Skeletal muscle cell (primary cell): ENCODE measurements at regions not wholly inside any gene's neighbourhood (a gene's known extent, or its start where the extent isn't known, plus 50 kb on each side); places are given as distances from the start of the nearest gene placed in this dataset.

Source experiments
- DNase-seq: peaks from one replicate; pipeline ENCODE4 v3.0.0-alpha.2; 2010; ENCODE audit warnings: low read depth
- H3K4me3 ChIP-seq: 2 replicates; pipeline ENCODE4 v1.5.1; 2011; ENCODE audit warnings: low read depth, mild to moderate bottlenecking, control low read depth, low read length, moderate library complexity

DNA sequence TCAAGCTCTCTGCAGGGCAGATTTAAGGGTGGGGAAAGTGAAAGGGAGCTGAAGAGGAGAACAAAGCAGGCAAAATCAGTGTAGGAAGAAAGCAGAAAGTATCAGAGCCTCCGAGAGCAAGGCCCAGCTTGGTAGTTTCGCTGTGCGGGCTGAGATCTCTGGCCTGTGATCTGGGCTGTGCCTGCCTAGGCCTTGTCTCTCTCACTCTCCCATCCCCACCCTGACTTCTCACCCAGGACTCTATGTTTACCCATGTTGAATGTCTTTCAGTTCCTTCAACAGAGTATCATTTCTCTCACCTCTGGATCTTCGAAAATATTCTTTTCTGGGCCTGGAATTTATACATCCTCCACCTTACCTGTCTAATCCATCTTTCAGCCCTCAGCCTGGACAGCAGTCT lies 391.3 kb downstream of the FOXO1 start:
- no peak for DNase-seq
- no peak overlapping the region for H3K4me3 ChIP-seq

DNA sequence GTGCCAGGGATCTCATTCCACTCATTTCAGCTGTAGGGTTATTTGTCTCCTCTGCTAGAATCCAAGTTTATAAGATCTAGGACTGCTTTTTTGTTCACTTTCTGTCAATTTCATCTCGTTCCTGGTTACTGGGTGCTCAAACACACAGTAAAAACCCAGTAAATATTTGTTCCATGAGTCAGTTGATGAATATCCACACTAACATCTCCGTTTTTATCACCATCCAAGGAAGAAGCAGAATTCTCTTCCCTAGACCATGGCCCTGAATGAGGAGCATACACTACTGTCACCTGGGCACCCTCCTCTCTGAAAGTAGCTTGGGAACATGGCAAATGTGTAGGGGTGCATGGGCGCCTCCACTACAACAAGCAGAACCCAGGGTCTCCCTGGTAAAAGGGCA lies 390.8 kb downstream of the FOXO1 start:
- no peak for DNase-seq
- H3K4me3 ChIP-seq = no peak overlapping the region

DNA sequence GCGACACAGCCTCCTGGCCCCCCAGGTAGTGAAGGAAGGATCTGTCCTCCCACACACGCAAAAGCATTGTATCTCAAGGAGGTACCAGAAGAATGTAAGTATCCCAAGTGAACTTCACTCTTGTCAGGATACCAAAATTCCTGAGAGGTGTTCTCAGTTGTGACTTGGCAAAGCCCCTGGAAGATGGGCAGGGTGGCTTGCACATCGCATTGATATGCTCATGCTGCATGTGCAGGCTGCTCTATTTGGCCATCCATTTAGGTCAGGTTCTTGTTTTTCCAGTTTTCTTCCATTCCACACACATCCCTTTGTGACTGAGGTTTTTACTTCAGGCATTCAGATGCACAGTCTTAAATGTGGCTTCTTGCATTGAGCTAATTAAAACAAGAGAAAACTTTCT lies 382.8 kb downstream of the FOXO1 start:
- H3K4me3 ChIP-seq = no peak overlapping the region
- no peak for DNase-seq

DNA sequence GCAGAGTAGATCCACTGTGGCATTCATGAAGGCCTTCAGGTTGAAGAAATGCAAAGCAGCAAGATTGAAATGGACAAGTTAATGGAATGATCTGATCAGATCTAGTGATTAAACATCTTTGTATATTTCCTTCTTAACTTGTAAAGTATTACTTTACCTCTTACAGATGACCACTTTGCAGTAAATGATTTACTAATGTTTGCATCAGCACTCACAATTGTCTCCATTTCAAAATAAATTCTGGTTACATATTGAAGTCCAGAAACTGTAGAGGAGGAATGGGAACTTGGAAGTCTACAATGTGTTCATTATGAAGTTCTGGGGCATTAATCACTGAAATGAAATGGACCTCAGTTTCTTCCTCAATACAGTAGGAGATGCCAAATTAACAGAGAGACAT lies 380.8 kb downstream of the FOXO1 start:
- no peak overlapping the region for H3K4me3 ChIP-seq

DNA sequence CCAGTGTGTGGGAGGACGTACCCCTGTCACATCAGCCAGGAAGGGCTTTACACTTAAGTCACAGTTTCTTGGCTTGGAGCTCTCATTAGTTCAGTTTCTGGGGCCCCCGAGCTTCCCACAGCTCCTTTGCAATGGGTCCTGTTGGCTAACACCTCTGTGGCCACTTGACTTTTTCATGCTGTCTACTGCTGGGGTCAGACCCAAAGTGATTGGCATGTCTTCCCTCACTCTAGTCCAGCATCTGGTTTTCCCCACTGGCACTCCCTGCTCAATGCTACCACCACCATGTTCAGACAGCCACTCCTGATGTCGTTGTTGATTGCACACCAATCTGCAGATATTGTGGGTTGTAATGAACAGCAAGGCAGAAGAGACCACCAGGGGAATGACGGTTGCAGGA lies 379.0 kb downstream of the FOXO1 start:
- no peak for DNase-seq
- H3K4me3 ChIP-seq = no peak overlapping the region

More for the DNA sequence above, 380.8 kb downstream of the FOXO1 start:
- no peak for DNase-seq

DNA sequence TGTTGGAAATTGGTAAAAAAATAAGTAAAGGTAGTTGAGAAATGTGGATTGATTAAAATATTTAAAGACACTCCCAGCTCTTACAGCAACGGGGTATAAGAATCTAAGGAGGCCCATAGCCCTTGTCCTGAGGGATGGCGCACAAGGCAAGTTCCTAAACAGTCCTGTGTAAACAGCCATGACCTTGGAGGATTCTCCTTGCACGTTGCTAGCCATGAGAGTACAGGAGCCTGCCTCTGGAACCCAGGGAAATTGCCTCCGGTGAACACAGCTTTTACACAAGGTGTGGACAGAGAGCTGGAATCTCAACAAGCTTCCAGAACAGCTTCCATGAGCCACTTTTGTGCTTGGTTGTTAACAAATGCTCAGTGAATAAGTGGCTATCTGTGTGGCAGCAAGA lies 378.2 kb downstream of the FOXO1 start:
- no peak overlapping the region for H3K4me3 ChIP-seq
- no peak for DNase-seq

DNA sequence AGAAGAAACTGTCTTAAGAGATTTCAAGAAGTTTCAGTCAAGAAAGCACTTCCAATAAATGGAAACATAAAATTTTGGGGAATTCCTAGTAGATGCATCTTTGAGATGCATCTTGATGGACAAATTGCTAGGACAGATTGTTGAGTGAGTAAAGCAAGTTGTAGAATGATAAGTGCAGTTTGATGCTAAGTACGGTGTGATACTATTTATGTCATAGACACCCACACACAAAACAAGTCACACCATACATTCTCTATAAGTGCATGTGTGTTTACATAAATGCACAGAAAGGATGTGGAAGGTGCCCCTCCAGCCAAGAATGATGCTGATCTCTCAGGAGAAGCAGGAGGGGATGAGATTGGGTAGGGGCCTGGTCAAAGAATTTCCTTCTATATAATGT lies 375.7 kb downstream of the FOXO1 start:
- DNase-seq = no peak
- no peak overlapping the region for H3K4me3 ChIP-seq

DNA sequence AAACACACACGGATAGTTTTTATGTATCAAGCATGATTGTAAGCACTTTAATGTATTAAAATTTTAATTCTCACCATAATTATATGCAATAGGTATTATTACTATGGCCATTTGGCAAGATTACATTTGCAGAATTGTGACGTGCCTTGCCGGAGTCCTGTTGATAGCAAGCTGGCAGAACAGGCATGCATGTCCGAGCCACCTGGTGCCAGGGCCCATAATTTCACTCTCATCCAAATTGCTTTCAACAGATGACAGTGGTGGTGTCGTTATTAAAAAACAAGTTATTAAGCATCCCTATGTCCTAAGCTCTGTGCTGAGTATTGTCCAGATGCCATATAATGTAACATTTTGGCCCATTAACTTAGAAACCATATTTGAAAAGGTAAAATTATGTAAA lies 374.3 kb downstream of the FOXO1 start:
- no peak for DNase-seq
- H3K4me3 ChIP-seq = no peak overlapping the region

DNA sequence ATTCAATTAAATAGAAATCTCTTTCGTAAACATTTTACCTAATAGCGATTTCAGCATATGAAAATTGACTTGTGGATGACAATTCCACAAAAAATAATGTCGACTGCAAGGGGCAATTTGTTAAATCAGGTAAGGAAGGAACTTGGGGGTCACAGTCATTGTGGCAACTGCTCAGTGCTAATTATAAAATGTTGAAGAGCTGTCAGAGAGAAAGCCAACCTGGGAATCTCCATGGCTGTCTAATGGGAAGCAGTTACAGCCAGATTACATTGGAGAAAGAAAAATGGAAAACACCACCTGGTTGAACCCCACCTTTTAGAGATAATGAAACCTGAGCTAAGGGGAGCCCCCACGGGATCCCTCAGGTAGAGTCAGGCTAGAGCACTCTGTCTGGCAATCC lies 373.9 kb downstream of the FOXO1 start:
- H3K4me3 ChIP-seq = no peak overlapping the region
- DNase-seq = no peak

DNA sequence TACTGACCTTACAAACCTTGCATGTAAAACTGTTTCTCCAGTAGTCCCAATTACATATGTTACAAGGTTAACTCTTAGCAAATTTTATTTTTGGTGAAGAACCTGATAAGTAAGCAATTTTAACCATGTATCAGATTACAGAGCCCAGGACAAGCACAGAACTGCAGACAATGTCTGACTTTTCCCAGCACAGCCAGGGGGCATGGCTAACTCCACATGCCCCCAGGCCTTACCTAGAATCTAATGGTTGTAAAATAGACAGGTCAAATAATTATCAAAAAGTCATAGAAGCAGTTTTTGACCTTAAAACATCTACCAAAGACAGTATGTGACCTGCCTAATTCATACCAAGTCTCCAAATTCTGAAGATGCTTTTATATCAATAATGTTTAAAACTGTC lies 364.1 kb downstream of the FOXO1 start:
- DNase-seq = no peak
- no peak overlapping the region for H3K4me3 ChIP-seq

DNA sequence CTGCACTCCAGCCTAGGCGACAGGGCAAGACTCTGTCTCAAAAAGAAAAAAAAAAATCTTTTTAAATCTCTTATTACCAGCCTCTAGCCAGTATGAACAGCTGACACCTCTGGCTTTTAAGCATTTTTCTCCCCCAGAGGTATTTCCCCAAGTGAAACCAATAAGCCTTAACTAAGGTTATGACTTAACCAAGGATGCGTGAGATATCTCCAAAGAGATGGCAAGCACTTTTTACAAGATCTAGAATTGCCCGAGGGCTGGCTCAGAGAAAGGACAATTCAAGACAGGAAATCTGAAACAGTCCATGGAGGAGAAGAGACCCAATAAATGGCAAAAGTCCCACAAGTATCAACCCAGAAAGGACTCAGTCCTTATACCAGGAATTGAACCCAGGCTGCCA lies 362.1 kb downstream of the FOXO1 start:
- DNase-seq = no peak
- no peak overlapping the region for H3K4me3 ChIP-seq

DNA sequence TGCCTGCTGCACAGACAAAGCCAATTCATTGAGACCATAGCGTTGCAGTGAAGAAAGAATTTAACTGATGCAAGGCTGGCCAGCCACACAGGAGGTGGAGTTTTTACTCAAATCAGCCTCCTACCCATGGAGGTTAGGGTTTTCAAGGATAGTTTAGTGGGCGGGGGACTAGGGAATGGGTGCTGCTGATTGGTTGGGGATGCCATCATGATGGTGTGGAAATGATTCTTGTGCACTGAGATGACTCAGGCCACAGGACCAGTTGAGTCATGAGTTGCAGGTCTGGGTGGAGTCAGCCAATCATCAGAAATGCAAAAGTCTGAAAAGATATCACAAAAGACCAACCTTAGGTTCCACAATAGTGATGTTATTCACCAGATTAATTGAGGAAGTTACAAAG lies 359.6 kb downstream of the FOXO1 start:
- no peak for DNase-seq
- no peak overlapping the region for H3K4me3 ChIP-seq

DNA sequence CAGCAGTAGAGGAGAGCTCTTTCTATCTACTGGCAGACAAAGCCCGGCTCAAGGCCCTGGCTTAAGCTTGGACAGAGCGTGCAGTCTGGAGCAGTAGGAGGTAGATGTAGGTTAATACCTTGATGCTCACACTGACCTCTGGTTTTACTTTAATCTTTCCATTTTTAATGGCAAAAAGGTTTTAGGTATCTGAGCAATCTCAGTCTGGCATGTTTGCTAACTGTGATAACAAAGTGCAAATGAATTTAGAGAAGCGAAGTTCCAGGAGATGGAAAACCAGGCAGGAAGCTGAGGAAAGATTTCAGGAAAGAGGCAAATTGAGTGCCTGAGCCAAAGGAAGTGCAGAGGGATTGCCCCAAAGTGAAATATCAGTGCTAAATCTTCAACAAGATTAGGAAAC lies 356.6 kb downstream of the FOXO1 start:
- DNase-seq = no peak
- H3K4me3 ChIP-seq = no peak overlapping the region

DNA sequence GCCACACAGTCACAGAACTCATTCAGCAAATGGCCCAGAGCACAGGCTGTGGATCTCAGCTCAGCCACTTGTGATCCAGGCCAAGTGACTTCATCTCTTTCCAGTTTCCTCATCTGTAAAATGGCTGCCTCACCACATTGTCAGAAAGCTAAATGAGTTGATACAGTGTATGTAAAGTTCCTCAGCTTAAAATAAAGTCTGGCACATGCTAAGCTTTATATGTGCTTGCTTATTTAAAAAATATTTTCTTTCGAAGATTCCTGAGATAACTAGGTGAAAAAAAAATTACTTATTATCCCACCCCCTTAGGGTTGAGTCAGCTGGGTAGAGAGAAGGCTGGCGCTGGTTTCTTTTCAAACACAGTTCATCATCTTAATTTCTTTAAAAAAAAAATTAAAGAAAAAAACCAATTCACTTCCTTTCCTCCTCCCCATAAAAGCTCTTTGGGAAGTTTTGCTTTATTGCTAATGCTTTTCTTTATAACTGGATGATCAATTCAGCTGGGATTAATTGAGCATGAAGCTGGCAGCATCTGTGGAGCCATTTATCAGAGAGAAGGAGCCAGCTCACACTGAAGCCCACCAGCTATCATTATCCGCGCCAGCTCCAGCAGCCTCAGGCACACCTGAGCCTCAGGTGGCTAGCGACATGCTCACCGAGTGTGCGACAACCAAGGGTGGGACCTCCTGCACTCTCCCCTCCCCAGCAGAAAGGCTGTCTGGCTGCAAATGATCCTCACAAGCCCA lies 354.9 kb downstream of the FOXO1 start:
- DNase-seq = no peak
- H3K4me3 ChIP-seq = no peak overlapping the region

DNA sequence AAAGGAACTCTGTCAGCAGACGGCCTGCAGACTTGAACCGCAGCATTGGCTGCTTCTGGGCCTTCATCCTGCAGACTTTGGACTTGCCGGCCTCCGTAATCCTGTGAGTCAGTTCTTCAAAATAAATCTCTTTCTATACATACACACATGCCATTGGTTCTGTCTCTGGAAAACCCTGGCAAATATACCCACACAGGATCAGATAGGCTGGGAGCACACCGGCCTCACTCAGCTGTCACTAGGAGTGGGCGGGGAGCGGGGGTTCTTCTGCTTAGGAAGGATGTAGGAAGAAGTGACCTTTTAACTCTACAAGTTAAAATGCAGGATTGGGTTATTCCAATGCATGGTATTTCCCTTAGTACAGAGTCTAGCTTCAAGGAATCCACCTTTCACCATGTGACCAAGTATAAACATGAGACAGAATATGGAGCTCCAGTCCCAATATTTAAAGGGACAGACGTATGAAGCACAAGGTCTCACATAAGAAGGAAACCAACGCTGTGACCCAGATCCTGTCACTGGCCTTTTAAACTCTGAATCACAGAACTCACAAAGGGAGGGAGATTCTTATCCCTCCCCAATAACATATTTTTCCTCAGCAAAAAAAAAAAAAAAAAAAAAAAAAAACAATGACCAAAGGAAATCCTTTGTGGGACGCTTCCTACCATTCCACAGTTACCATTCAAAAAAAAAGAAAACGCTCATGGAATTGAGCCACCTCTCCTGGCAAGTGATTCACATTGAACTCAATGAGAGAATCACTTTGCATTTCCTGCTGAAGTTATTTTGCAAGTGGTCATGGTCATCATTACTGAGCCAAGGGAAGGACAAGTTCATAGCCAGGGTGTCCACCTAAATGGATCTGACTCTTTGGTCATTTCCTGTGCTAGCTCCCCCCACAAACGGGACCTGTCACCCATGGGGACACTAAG lies 352.9 kb downstream of the FOXO1 start:
- H3K4me3 ChIP-seq = no peak overlapping the region
- DNase-seq = no peak

DNA sequence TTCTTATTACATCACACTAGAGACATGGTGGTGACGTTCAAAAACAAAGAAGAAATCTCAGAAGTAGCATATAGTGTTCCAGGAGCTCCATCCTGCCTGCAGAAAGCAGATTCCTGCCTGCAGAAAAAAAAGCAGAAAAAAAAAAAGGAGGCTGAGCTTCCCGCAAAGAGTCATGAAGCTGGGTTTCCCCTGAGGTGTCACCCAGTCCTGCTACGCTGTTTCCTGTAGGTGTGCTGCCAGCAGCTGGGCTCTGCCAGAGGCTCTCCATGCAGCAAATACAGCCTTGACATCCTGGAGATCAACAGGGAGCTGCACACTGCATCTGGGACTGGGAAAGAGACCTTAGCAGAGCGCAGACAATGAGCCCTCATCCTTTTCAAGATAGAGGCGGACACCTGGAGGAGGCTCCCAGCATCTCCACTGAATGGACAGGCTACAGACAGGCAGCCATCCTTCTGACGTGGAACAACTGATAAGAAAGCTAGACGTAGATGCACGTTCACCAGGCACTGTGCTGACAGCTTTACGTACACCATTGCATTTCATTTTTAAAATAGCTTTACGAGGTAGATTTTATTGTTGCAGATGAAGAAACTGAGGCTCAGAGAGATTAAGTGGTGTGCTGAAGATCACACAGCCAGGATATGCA lies 350.9 kb downstream of the FOXO1 start:
- DNase-seq = no peak
- H3K4me3 ChIP-seq = no peak overlapping the region

DNA sequence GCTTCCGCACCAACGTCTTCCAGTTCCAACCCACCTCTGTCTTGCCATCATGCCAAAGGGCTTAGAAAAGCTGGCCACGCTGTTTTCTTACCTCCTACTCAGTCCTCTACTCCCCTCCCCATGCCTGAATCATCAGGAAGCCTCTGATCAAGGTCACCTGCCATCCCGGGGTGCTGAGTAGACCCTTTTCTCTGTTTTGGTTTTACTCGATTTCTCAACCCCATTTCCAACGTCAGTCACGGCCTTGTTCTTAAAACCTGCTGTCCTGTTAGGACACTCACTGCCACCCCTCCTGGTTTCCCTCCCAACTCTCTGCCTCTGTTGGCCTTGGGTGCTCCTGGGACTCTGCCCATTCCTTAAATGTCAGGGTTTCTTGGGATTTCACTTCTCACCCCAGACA lies 350.1 kb downstream of the FOXO1 start:
- no peak for DNase-seq
- no peak overlapping the region for H3K4me3 ChIP-seq

DNA sequence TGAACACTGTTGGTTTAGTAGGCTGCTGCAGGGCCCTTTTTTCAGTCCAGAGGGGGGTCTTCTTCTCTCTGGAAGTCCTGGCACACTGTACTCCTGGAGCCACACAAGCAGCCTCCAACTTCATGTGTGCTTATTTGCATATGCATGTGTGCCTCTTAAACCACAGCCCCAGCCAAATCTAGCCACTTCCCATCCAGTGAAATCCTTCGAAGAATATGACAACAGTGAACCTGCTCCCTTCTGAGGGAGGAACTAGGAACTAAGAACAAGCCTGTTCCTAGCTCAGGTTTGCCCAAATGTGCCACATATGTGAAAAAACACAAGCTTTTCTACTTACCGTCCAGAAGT lies 348.5 kb downstream of the FOXO1 start:
- no peak for DNase-seq
- H3K4me3 ChIP-seq = no peak overlapping the region

DNA sequence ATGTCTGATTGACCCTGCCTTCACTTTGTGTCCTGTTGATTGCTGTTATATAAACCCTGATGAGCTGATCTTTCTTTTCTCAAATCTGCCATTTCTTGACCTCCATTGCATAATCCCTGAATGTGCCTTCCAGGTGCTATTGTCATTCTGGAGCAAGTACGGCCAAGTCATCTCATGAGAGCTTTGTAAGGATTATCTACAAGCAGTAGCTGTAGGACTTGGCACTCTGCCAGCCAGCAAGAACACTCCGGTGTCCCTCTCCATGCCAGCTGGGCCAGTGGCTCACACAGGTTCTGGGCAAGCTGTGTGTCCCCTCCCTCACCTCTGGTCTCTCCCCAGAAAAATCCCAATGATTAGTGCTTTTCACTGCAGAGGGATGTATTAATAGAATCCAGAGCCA lies 348.1 kb downstream of the FOXO1 start:
- no peak overlapping the region for H3K4me3 ChIP-seq
- DNase-seq = no peak

DNA sequence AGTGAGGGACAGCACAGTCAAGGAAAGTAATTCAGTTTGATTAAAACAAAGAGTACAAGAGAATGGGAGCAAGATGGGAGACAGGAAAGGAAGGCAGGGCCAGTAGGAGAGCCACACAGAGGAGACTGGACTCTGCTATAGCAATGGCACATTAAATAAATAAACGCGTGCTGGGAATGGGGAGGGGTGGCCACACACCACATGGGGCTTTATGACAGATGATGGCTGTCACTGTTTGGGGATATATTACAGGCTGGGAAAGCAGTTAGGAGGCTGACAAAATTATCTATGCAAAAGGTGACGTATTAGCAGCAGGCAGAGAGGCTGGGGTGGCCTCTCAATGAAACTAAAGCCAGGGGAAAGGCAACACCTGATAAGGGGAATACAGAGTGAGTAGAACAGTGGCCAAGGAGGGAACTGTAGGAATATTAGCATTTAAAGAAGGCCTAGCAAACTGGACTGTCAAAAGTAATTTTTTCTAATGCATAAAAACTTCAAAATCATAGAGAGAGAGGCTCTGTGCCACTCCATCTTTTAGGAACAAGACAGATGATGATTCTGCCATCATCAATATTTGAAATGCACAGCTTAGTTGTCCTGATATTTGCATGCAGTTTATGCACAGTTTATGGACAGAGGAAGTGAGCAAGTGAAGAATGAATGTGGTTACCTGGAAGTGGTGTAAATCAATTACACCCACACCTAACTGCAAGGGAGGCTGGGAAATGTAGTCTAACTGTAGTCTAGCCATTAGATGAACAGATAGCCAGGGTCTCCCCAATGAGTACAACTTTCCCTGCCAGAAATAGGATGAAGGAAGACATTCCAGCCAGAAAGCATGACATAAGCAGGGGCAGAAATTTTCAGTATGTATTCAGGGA lies 346.5 kb downstream of the FOXO1 start:
- no peak overlapping the region for H3K4me3 ChIP-seq
- no peak for DNase-seq
